ENCODE measurements at regions not wholly inside any gene's neighbourhood (a gene's known extent, or its start where the extent isn't known, plus 50 kb on each side); places are given as distances from the start of the nearest gene placed in this dataset.

- no peak overlapping the region for H3K4me2 ChIP-seq
- no peaks in the 10 kb centered on the region for H3K4me1 ChIP-seq
- no peak overlapping the region for H3K4me3 ChIP-seq
- WGBS (ENCODE audit: missing lambda C conversion rate) = 3% methylated on average over 4 of the region's 4 CpGs
- no peak for ATAC-seq
- no peak overlapping the region for H3K27ac ChIP-seq
- H3K9me3 ChIP-seq = no peaks in the 10 kb centered on the region; the same call in 2 of the 3 replicates
- DNase-seq (ENCODE audit: low read depth in 1 of 2, low spot score in 1 of 2) = no peak
- no peak for FAIRE-seq
- TF ChIP-seq ZNF302 (CRISPR knock-in tag; IDR thresholded peaks at IDR 0.05) (no peak), JUNB (IDR thresholded peaks at IDR 0.05) (no peak), HOXA7 (CRISPR knock-in tag; IDR thresholded peaks at IDR 0.05) (no peak), RFX5 (IDR thresholded peaks at IDR 0.05) (no peak), ATOH8 (CRISPR knock-in tag; IDR thresholded peaks at IDR 0.05; ENCODE audit: low read depth) (no peak), EHMT2 (IDR thresholded peaks at IDR 0.05; ENCODE audit: low read depth) (no peak), NPAS2 (CRISPR knock-in tag; IDR thresholded peaks at IDR 0.05; ENCODE audit: borderline replicate concordance) (no peak), CHD4 (IDR thresholded peaks at IDR 0.05; ENCODE audit: borderline replicate concordance) (no peak), FOSL2 (IDR thresholded peaks at IDR 0.05) (no peak), FOSL2 (CRISPR knock-in tag; IDR thresholded peaks at IDR 0.05) (no peak), POLR2A (IDR thresholded peaks at IDR 0.05; ENCODE audit: low read length) (no peak), PBX3 (IDR thresholded peaks at IDR 0.05) (no peak), TP53 (CRISPR knock-in tag; IDR thresholded peaks at IDR 0.05) (no peak), EHF (CRISPR knock-in tag; IDR thresholded peaks at IDR 0.05) (no peak), ZFP36 (IDR thresholded peaks at IDR 0.05; ENCODE audit: borderline replicate concordance, partially characterized antibody) (no peak), CEBPB (IDR thresholded peaks at IDR 0.05) (no peak), KDM5A (IDR thresholded peaks at IDR 0.05) (no peak)
- TF ChIP-seq, protein P1, sequence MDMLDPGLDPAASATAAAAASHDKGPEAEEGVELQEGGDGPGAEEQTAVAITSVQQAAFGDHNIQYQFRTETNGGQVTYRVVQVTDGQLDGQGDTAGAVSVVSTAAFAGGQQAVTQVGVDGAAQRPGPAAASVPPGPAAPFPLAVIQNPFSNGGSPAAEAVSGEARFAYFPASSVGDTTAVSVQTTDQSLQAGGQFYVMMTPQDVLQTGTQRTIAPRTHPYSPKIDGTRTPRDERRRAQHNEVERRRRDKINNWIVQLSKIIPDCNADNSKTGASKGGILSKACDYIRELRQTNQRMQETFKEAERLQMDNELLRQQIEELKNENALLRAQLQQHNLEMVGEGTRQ (IDR thresholded peaks at IDR 0.05) = no peak
- TF ChIP-seq, protein P2, sequence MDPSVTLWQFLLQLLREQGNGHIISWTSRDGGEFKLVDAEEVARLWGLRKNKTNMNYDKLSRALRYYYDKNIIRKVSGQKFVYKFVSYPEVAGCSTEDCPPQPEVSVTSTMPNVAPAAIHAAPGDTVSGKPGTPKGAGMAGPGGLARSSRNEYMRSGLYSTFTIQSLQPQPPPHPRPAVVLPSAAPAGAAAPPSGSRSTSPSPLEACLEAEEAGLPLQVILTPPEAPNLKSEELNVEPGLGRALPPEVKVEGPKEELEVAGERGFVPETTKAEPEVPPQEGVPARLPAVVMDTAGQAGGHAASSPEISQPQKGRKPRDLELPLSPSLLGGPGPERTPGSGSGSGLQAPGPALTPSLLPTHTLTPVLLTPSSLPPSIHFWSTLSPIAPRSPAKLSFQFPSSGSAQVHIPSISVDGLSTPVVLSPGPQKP (IDR thresholded peaks at IDR 0.05; ENCODE audit: low read depth, low read length) = no peak
- ChIA-PET CTCF (no interaction called here), POLR2A (no interaction called here)
These were observed 73.8 kb upstream of the SORCS1 start for GRCh38 chr10:107238275-107238674.

DNA sequence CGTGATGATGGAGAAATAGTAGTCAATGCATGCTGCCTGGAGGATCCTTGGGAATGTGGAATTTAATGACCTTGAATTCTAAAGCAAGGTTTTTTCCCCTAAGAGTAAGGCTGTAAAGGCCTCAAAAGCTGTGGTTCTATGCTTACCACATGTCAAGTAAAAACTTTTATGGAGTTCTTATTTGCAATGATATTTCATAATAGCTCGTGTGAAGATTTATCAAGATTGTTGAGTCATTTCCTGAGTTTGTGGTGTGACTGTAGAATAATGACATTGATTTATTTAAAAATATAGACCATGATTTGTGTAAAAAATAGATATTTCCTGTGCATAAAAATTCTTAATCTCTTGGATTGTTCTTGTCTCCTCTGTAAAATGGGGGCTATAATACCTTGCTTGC is 67.5 kb upstream of the SORCS1 start:
- FAIRE-seq (no peak), DNase-seq (ENCODE audit: low read depth in 1 of 2, low spot score in 1 of 2) (no peak), ATAC-seq (no peak)
- Histone ChIP-seq H3K9me3 (no peaks in the 10 kb centered on the region), H3K27ac (no peak overlapping the region), H3K4me2 (no peak overlapping the region), H3K4me1 (no peaks in the 10 kb centered on the region), H3K4me3 (no peak overlapping the region)
- TF ChIP-seq RCOR1 (IDR thresholded peaks at IDR 0.05; ENCODE audit: low read depth, low read length) (no peak), ESRRA (IDR thresholded peaks at IDR 0.05; ENCODE audit: borderline replicate concordance, low read length) (no peak), JUNB (IDR thresholded peaks at IDR 0.05) (no peak), CHD4 (IDR thresholded peaks at IDR 0.05; ENCODE audit: borderline replicate concordance) (no peak), MAZ (IDR thresholded peaks at IDR 0.05; ENCODE audit: borderline replicate concordance, low read depth, low read length) (no peak), HDAC2 (IDR thresholded peaks at IDR 0.05) (no peak), FOSB (CRISPR knock-in tag; IDR thresholded peaks at IDR 0.05) (no peak), KDM1A (IDR thresholded peaks at IDR 0.05; ENCODE audit: low read depth) (no peak), ZSCAN20 (CRISPR knock-in tag; IDR thresholded peaks at IDR 0.05) (no peak)
- CTCF ChIA-PET = no interaction called here
- 4% methylated on average over 2 of the region's 2 CpGs for WGBS (ENCODE audit: missing lambda C conversion rate)
- POLR2A ChIA-PET = no interaction called here
